ENCODE measurements at regions not wholly inside any gene's neighbourhood (a gene's known extent, or its start where the extent isn't known, plus 50 kb on each side); places are given as distances from the start of the nearest gene placed in this dataset.

- TF ChIP-seq CTCF (IDR thresholded peaks at IDR 0.05 in 2 of 3, conservative IDR thresholded peaks at IDR 0.05 in 1 of 3; ENCODE audit: borderline replicate concordance in 1 of 3, insufficient read depth in 1 of 3, low read depth in 2 of 3, low read length in 2 of 3) = no peak
- TF ChIP-seq RAD21 (IDR thresholded peaks at IDR 0.05; ENCODE audit: low read depth) = no peak
- TF ChIP-seq EZH2phosphoT487 (IDR thresholded peaks at IDR 0.05; ENCODE audit: borderline replicate concordance) = no peak
- TF ChIP-seq EZH2 (IDR thresholded peaks at IDR 0.05) = no peak
- TF ChIP-seq SIN3A (IDR thresholded peaks at IDR 0.05; ENCODE audit: low read depth) = no peak
- no peak for TF ChIP-seq POLR2AphosphoS5 (IDR thresholded peaks at IDR 0.05; ENCODE audit: low read depth, low read length)
- no peak for TF ChIP-seq POLR2A (IDR thresholded peaks at IDR 0.05; ENCODE audit: borderline replicate concordance, extremely low read depth, insufficient read depth, insufficient read length)
- no peak for TF ChIP-seq SP1 (IDR thresholded peaks at IDR 0.05; ENCODE audit: low read depth)
- TF ChIP-seq ZBTB33 (IDR thresholded peaks at IDR 0.05; ENCODE audit: extremely low read depth, insufficient replicate concordance, low read length) = no peak
- TF ChIP-seq MAX (IDR thresholded peaks at IDR 0.05) = no peak
- TF ChIP-seq ZFX (IDR thresholded peaks at IDR 0.05) = no peak
- TF ChIP-seq SRF (IDR thresholded peaks at IDR 0.05; ENCODE audit: low read depth) = no peak
- no peak for TF ChIP-seq EGR1 (IDR thresholded peaks at IDR 0.05; ENCODE audit: low read depth)
- no peak for TF ChIP-seq JUND (IDR thresholded peaks at IDR 0.05)
Measured at GRCh38 chr12:118571730-118572129, 195.4 kb downstream of the SUDS3 start.

Measured in HCT116 (cell line).